HG02763 (cell line): ENCODE measurements at regions not wholly inside any gene's neighbourhood (a gene's known extent, or its start where the extent isn't known, plus 50 kb on each side); places are given as distances from the start of the nearest gene placed in this dataset.

Experiments
- ATAC-seq: cut with Tn5 transposase; IDR thresholded peaks from one replicate; pipeline ENCODE4 v1.9.1; 2021; ENCODE audit warnings: mild to moderate bottlenecking, moderate library complexity; ENCODE audit not compliant: unreplicated experiment

DNA sequence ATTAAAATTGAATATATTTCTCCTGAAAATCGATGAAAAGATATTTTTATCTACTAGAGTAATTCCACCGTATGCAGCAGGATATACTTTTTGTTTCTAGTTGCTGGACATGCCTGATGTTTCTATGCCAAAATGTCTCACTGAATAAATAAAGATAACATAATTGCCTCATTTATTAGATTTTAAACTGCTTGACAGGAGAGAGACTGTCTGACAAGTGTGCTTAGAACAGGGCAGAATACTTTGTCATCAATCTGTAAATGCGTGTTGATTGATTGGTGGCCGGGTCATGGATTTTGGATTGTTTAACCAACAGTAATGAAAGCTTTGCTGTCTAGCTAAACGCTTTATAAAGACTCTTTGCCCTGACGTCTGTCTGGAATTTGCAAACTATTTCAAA lies 339.0 kb downstream of the CHRM3 start:
- no peak for ATAC-seq

GRCh38 chr1:239725933-239726332 lies 339.6 kb downstream of the CHRM3 start:
- ATAC-seq, result no peak

DNA sequence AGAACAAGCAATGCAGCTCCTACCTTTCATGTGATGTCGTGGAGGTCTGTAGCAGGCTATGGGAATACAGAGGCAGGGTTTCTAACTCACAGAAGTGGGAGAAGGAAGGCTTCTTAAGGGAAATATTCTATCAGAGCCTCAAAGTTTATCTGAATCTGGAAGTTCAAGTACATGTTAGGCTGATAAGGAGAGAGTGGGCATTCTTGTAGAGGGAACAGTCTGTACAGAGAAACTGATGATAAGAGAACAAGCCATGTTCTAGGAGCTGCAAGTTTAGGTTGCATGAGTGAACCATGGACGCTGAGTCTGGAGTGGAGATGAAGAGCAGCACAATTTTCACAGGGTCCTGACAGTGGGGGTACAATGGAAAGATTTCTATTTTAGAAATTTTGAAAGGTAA lies 344.0 kb downstream of the CHRM3 start:
- ATAC-seq, result no peak

- ATAC-seq, result no peak
Observed at GRCh38 chr1:239731082-239731748, 344.8 kb downstream of the CHRM3 start.

GRCh38 chr1:239732770-239733169 lies 346.4 kb downstream of the CHRM3 start:
- no peak for ATAC-seq

GRCh38 chr1:239733995-239734394 lies 347.6 kb downstream of the CHRM3 start:
- ATAC-seq, result no peak

DNA sequence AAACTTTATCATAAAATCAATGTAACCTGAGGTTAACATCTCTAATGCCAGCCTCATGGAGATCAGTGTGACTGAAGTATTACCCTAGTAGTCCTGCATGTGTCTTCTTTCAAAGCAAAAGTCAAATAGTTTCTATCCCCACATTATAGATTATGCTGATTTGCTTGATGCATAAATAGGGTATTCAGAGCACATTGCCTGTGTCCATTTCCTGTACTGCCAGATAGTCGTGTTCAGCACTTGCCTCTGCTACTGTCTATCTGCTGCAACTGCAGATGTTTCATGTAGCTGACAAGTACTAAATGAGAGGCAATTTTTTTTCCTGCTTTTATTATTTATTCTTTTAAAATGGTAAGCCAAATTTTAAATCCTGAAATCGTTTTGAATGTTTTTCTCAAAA lies 348.7 kb downstream of the CHRM3 start:
- ATAC-seq, result no peak

DNA sequence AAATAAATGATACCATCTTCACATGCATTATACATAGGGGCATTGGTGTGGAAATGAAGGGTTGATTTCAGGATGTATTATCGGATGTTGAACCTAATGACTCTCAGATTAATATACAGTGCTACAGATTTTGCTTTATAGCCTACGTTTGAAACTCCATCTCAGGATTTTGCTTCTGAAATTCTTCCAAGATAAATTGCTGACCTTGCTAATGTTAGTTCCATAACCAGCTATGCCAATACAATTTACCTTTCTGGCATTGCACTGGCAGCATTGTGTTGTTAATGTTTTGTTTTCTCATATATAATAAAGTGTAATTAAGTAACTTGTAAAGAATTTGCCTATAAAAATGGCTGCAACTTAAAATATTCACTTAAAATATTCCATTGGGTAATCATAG lies 350.1 kb downstream of the CHRM3 start:
- ATAC-seq, result no peak

DNA sequence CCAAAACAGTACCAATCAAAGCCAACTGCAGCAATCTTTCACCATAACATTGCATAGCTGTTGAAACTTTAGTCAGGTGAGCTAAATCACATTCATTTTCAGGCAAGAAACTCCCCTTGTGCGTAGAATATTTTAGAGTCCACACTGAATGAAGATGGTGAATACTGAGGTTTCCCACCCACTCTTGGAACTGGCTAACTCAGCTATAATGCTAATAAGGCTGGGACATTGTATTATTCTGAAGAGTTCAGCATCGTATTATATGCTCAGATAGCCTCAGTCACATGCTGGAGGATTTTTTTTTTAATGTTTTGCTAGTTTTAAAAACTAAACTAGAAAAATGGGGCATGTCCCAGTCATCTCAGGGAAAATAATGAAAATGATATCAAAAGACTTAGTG lies 352.3 kb upstream of the FMN2 start:
- ATAC-seq, result no peak

GRCh38 chr1:239739919-239740318 lies 351.8 kb upstream of the FMN2 start:
- no peak for ATAC-seq

GRCh38 chr1:239742416-239743109 lies 349.1 kb upstream of the FMN2 start:
- ATAC-seq, result no peak

DNA sequence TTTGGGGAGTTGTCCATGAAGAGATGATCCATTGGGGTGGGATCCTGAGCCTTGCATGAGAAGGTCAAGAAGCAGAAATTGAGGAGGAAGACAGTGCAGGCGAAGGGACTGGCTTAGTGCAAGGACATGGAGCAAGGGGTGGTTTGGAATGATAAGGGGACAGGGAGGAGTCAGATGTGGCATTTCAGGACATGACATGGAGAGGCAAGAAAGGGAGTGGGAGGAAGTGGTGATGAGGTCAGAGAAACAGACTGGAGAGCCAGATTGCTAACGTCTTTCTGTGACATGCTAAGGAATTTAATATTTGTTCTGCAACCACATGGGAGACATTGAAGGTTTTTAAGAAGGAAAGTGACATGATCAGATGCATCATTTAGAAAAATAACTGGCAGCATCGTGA lies 346.8 kb upstream of the FMN2 start:
- ATAC-seq, result no peak

GRCh38 chr1:239755107-239755912 lies 336.4 kb upstream of the FMN2 start:
- no peak for ATAC-seq

DNA sequence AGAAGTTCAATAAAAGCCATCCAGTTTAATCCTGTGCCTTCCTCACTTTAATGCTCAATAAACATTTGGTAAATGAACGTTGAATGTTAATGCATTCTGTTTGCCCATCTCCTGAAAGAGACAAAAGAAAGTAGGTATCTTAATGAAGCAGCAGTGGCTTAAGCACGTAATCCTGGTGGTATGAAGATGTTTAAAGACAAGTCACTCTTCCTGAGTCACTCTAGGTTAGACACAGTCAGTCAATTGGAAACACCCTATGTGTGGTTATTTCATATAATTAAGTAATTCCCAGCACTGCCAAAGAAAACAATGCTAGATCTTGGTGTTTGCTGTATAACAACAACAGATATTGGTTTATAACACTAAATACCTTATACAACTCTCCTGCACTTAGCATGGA lies 334.0 kb upstream of the FMN2 start:
- no peak for ATAC-seq

DNA sequence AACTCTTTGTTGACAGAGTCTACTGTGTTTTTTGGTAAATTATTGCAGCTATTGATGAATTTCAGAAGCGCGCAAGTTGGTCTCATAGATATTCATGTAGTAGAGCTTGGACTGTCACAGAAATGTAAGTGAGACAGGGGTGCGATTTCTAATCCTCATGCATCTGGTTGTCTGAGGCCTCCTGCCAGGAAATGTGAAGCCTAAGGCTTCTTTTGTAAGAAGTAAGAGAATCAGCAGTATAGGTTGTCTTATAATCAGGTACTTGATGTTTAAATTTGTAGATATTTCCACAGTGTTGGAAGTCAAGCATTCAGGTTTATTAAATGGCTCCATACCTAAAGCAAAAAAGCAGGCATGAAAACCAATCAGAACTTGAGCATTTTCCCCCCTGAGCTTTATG lies 332.9 kb upstream of the FMN2 start:
- no peak for ATAC-seq

DNA sequence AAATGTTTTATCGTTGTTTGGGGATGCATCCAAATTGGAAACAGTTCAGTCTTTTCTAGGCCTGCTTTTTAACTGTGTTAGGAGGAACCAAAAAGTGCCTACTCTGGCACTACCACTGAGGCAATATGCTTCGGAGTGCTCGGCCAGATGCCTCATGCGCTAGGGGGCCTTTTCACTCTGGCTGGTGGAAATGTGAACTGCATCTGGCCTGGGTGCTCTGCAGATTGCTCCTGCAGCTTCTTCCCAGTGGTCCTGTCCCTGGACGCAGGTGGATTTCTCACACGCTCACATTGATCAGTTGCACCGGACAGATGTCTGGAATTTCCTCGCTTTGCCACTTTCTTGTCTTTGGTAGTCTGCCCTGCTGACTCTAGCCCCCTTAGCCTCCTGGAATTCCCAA lies 330.2 kb upstream of the FMN2 start:
- ATAC-seq, result no peak

GRCh38 chr1:239763850-239764249 lies 327.8 kb upstream of the FMN2 start:
- no peak for ATAC-seq

GRCh38 chr1:239764546-239764945 lies 327.1 kb upstream of the FMN2 start:
- no peak for ATAC-seq

DNA sequence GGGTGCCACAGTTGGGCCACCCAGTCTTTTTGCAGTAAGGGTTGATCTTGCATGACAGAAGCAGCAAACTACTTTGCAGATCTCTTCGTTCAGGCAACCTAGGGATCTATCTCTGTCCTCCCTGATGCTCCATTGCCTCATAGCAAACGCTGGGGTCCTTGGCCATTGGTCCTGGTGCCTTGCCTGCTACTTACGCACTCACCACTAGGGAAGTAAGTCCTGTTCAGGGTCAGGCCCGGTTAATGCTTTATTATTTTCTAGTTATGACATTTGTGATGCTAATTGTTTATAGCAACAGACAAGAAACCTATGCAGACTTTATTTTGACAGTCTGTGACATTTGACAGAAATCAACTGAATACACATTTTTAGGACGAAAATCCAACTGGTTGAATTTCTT lies 326.5 kb upstream of the FMN2 start:
- no peak for ATAC-seq

GRCh38 chr1:239771550-239771949 lies 320.1 kb upstream of the FMN2 start:
- no peak for ATAC-seq

DNA sequence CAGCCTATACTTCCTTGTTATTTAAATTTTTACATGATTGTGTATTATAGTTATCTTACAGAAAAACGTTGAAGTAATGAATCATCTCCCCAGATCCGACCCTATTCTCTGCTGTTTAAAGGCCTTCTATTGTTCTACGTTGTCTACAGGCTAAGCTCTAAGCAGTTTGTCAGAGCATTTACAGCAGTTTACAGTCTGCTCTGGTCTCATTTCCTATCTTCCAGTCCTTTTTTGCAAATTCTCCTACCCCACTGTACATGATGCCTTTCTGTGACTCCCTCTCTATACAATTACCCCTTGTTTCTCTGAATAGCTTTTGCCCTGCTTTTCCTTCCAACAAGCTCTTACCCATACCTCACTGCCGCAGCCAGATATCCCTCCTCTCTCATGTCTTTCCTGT lies 319.2 kb upstream of the FMN2 start:
- ATAC-seq, result no peak

- ATAC-seq, result no peak
Observed at GRCh38 chr1:239775466-239775865, 316.2 kb upstream of the FMN2 start.
